HG03521 (cell line): ENCODE measurements at regions not wholly inside any gene's neighbourhood (a gene's known extent, or its start where the extent isn't known, plus 50 kb on each side); places are given as distances from the start of the nearest gene placed in this dataset.

Source experiments
- ATAC-seq: cut with Tn5 transposase; IDR thresholded peaks from one replicate; pipeline ENCODE4 v1.9.1; 2021; ENCODE audit warnings: mild to moderate bottlenecking, moderate library complexity; ENCODE audit not compliant: unreplicated experiment

DNA sequence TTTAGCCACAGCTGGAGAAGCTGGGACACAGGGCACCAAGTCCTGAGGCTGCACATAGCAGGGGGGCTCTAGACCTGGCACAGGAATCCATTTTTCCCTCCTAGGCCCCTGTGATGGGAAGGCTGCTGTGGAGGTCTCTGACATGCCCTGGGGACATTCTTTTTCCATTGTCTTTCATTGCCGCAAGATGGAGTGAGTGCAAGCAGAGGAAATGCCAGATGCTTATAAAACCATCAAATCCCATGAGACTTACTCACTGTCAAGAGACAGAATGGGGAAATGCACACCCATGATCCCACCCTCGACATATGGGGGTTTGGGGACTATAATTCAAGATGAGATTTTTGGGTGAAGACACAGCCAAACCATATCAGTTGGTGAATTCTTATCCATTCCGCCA is 94.7 kb upstream of the FERD3L start:
- ATAC-seq, result no peak

DNA sequence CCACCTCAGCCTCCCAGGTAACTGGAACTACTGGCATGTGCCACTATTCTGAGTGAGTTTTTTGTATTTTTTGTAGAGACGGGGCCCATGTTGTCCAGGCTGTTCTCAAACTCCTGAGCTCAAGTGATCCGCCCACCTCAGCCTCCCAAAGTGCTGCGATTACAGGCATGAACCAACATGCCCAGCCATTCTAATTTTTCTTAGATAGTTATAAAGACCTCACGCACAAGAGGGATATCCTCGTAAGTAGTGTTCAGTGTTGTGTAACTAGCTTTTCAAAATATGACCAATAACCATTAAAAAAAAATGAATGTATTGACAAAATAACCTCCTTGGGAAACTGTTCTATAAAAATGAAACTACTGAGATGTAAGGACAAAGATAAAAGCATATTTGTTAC is 90.5 kb upstream of the FERD3L start:
- ATAC-seq, result no peak

DNA sequence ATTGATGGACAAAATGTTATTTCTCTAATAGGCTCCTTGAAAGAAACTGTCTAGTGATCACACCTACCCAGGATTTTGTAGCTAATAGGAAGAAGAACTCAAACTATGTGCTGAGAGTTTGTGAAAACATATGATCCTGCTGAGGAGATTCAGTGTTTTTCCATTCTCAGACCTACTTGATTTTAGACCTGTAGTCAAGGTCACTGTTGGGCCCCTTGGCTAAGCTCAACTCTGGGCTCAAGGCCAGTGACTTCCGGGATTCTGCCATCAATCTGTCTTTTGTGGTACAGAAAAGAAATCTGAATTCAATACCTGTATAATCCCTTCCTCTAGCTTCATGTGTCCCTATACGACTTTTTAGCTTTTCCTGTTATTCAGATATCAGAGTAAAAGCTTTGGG is 79.7 kb upstream of the FERD3L start:
- ATAC-seq, result no peak

DNA sequence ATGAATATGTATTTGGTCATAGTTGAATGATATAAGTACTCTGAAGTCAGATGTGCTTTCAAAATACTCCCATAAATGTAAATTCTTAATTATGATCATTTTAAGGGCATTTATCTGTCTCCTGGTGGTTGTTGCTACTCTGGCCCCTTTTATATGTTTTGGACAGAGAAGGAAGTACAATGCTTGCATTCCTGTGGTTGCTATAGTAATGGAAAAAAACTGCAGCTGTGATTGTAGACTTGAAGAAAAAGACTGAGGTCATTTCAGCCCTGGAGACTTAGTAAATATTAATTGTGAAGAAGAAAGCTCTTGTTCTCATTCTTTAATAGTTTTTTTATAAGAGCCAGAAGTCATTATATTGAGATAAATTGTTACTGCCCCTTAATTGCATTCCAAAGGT is 70.2 kb upstream of the FERD3L start:
- no peak for ATAC-seq

DNA sequence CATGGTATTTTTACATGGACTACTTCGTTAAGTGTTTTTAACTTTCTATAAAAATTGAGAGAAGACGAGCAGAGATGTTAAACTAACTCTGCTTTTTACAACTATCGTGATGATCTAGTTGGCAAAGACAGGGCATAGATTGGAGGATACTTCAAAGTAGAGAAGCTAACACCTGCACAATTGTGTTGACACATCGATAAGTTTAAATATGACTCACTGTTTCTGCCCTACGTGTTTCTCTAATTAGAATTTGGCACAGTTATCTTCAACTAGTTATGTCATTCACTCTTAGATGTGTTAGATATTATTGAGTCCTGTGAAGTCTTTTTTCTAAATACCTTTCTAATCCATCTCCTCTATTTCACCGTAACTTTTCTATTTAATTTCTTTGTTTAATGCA is 68.5 kb upstream of the FERD3L start:
- ATAC-seq, result no peak

DNA sequence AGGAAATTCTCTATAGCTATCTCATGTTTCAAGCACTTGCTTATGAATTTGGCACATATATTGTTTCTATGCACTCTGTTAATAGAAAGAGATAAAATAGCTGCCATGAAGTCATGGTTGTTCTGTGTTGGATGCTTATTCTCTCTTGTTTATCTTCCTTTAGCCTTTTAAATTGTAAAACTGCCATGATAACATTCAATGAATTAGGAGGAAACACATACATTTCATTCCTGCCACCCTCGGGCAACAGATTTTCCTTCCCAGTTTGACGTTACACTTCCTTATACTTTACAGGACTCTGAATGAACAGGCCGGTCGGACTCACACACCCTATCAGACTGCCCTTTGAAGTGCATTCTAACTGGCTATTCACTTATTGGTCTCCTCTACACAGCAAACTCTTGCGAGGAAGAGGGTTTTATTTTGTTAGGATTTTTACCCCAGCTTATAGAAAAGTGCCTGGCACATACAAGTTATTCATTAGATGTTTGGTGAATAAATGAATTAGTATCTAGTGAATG is 65.7 kb upstream of the FERD3L start:
- no peak for ATAC-seq

DNA sequence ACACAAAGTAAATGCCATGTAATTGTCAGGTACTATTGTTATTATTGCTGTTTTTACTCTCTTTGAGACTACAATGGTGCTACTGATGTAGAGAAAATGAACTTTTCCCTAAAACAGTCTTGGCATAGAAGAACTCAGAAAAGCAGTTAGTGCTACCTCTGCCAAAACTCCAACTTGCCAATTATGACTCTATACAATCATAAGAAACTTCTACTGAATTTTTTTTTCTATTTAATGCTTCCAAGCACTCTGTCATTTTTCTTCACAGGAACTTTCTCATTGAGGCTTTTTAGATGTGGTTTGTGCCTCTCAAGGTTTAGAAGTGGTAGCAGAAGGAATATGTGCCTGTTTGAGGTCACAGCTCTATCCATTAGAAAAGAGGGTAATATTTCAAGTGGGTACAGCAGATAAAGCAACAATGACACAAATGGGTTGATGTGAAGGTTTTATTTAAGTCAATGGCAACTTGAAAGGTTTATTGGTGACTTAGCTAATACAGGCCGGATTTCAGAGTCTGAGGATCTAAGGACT is 64.0 kb upstream of the FERD3L start:
- no peak for ATAC-seq

DNA sequence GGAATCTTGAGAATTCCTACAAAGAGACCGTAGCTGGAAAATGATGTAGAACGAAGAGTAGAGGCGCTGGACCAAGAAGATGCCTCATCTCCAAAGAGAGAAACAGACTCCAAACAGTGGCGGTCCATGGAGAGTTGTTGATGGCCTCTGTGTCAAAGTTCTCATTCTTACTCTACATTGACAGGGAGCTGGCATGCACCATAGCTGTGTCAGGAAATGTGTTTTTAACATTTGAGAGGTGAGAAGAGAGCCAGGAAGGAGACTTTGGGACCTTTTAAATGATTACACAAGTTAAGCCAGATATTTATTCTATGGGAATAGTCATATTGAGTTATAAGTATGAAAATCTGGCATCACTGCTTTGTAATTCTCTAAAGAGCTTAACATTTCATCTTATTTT is 61.5 kb upstream of the FERD3L start:
- ATAC-seq, result no peak

DNA sequence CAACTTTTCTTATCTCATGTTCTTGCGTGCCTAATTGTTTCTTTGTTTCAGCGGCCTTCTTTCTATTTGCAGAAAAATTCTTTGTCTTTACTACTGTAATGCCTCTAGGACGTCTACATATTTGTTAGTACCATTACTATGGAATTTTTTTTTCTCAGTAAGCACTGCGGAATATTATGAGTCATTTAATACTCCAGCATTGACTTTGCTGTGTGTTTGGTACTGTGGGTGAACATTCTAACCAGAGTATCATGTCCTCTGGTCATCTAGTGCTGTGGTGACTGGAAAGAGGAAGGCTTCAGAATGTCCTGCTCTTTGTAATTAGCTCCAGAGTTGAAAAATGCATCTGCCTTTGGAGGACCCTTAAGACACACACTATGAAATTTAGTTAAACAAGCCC is 58.5 kb upstream of the FERD3L start:
- no peak for ATAC-seq

DNA sequence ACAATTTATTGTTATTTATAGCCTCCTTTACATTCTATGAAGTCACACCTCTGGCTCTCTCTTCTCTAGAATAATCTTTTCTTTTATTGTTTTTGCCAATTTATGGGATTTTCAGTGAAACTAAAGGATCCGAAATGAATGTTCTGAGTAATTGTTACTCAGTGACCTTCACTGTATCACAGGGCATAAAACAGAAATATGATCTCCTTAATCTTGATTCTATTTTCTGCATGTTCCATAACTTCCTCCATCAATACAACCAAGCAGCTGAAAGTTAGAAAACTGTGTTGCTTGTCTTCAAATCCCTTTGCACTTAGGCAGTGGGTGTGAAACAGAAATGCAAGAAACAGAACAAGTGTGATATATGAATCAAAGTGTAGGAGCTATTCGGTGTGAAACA is 57.4 kb upstream of the FERD3L start:
- no peak for ATAC-seq
